ENCODE measurements at regions not wholly inside any gene's neighbourhood (a gene's known extent, or its start where the extent isn't known, plus 50 kb on each side); places are given as distances from the start of the nearest gene placed in this dataset.
"Not testable (repeated sequence)": the region's sequence is repeated elsewhere in the genome, so short reads cannot be mapped to it uniquely, and the experiment has no call there.

- Mint-ChIP-seq H3K9me3 (no peaks in the 10 kb centered on the region), H3K4me3 (no peak overlapping the region), H3K27ac (no peak overlapping the region), H3K4me1 (ENCODE audit: low read depth) (peaks cover 2% of the 10 kb centered on the region), H3K27me3 (ENCODE audit: low read depth) (peaks cover 24% of the 10 kb centered on the region), H3K36me3 (ENCODE audit: low read depth) (no peaks in the 10 kb centered on the region)
- CTCF ChIA-PET: no interaction called here
- no peak for DNase-seq
- intact Hi-C loops (cut with micrococcal nuclease): no loop called here
Measured at GRCh38 chr4:154125340-154125739, 336.5 kb upstream of the SFRP2 start.

- H3K27ac Mint-ChIP-seq: no peak overlapping the region
- intact Hi-C loops (cut with micrococcal nuclease): no loop called here
- CTCF ChIA-PET: no interaction called here
- DNase-seq: no peak
- H3K27me3 Mint-ChIP-seq (ENCODE audit: low read depth): peaks cover 24% of the 10 kb centered on the region
- no peaks in the 10 kb centered on the region for H3K9me3 Mint-ChIP-seq
- H3K4me1 Mint-ChIP-seq (ENCODE audit: low read depth): peaks cover 2% of the 10 kb centered on the region
- no peak overlapping the region for H3K4me3 Mint-ChIP-seq
- H3K36me3 Mint-ChIP-seq (ENCODE audit: low read depth): no peaks in the 10 kb centered on the region
Measured at GRCh38 chr4:154124539-154125255, 335.8 kb upstream of the SFRP2 start.

GRCh38 chr4:154123897-154124296 is 335.0 kb upstream of the SFRP2 start:
- H3K27ac Mint-ChIP-seq: no peak overlapping the region
- peaks cover 2% of the 10 kb centered on the region for H3K4me1 Mint-ChIP-seq (ENCODE audit: low read depth)
- H3K9me3 Mint-ChIP-seq: no peaks in the 10 kb centered on the region
- CTCF ChIA-PET: no interaction called here
- H3K4me3 Mint-ChIP-seq: no peak overlapping the region
- no peak for DNase-seq
- no peaks in the 10 kb centered on the region for H3K36me3 Mint-ChIP-seq (ENCODE audit: low read depth)
- H3K27me3 Mint-ChIP-seq (ENCODE audit: low read depth): peaks cover 25% of the 10 kb centered on the region
- intact Hi-C loops (cut with micrococcal nuclease): no loop called here

GRCh38 chr4:154120690-154121345 is 331.9 kb upstream of the SFRP2 start:
- no peak overlapping the region for H3K27ac Mint-ChIP-seq
- H3K27me3 Mint-ChIP-seq (ENCODE audit: low read depth): peaks cover 19% of the 10 kb centered on the region
- intact Hi-C loops (cut with micrococcal nuclease): no loop called here
- no peak for DNase-seq
- H3K4me1 Mint-ChIP-seq (ENCODE audit: low read depth): peaks cover 2% of the 10 kb centered on the region
- H3K4me3 Mint-ChIP-seq: no peak overlapping the region
- H3K9me3 Mint-ChIP-seq: no peaks in the 10 kb centered on the region
- CTCF ChIA-PET: no interaction called here
- no peaks in the 10 kb centered on the region for H3K36me3 Mint-ChIP-seq (ENCODE audit: low read depth)

GRCh38 chr4:154120006-154120676 is 331.3 kb upstream of the SFRP2 start:
- DNase-seq: no peak
- H3K36me3 Mint-ChIP-seq (ENCODE audit: low read depth): no peaks in the 10 kb centered on the region
- no peaks in the 10 kb centered on the region for H3K9me3 Mint-ChIP-seq
- H3K27me3 Mint-ChIP-seq (ENCODE audit: low read depth): peaks cover 16% of the 10 kb centered on the region
- H3K27ac Mint-ChIP-seq: no peak overlapping the region
- H3K4me3 Mint-ChIP-seq: no peak overlapping the region
- peaks cover 2% of the 10 kb centered on the region for H3K4me1 Mint-ChIP-seq (ENCODE audit: low read depth)
- intact Hi-C loops (cut with micrococcal nuclease): no loop called here
- CTCF ChIA-PET: no interaction called here

GRCh38 chr4:154119317-154119716 is 330.4 kb upstream of the SFRP2 start:
- no peak for DNase-seq
- no peak overlapping the region for H3K4me3 Mint-ChIP-seq
- H3K36me3 Mint-ChIP-seq (ENCODE audit: low read depth): no peaks in the 10 kb centered on the region
- no peaks in the 10 kb centered on the region for H3K4me1 Mint-ChIP-seq (ENCODE audit: low read depth)
- CTCF ChIA-PET: no interaction called here
- intact Hi-C loops (cut with micrococcal nuclease): no loop called here
- H3K27me3 Mint-ChIP-seq (ENCODE audit: low read depth): peaks cover 15% of the 10 kb centered on the region
- no peak overlapping the region for H3K27ac Mint-ChIP-seq
- no peaks in the 10 kb centered on the region for H3K9me3 Mint-ChIP-seq

- CTCF ChIA-PET; H3K4me3 Mint-ChIP-seq; H3K9me3 Mint-ChIP-seq; H3K27ac Mint-ChIP-seq; H3K4me1 Mint-ChIP-seq (ENCODE audit: low read depth); intact Hi-C loops (cut with micrococcal nuclease); H3K36me3 Mint-ChIP-seq (ENCODE audit: low read depth); DNase-seq: not testable (repeated sequence)
- H3K27me3 Mint-ChIP-seq (ENCODE audit: low read depth): peaks cover 11% of the 10 kb centered on the region
Measured at GRCh38 chr4:154117726-154118125, 328.8 kb upstream of the SFRP2 start.

- DNase-seq: no peak
- Mint-ChIP-seq H3K4me3 (no peak overlapping the region), H3K4me1 (ENCODE audit: low read depth) (no peaks in the 10 kb centered on the region), H3K27ac (no peak overlapping the region), H3K9me3 (peaks cover 3% of the 10 kb centered on the region), H3K36me3 (ENCODE audit: low read depth) (no peaks in the 10 kb centered on the region), H3K27me3 (ENCODE audit: low read depth) (peaks cover 18% of the 10 kb centered on the region)
- intact Hi-C loops (cut with micrococcal nuclease): no loop called here
- CTCF ChIA-PET: no interaction called here
Measured at GRCh38 chr4:154107337-154107736, 318.5 kb upstream of the SFRP2 start.

- Mint-ChIP-seq H3K4me1 (ENCODE audit: low read depth) (no peaks in the 10 kb centered on the region), H3K27me3 (ENCODE audit: low read depth) (peaks cover 6% of the 10 kb centered on the region), H3K36me3 (ENCODE audit: low read depth) (no peaks in the 10 kb centered on the region), H3K27ac (no peak overlapping the region), H3K9me3 (no peaks in the 10 kb centered on the region), H3K4me3 (no peak overlapping the region)
- DNase-seq: no peak
- intact Hi-C loops (cut with micrococcal nuclease): no loop called here
- CTCF ChIA-PET: no interaction called here
Measured at GRCh38 chr4:154088741-154089140, 299.9 kb upstream of the SFRP2 start.

- peaks cover 2% of the 10 kb centered on the region for H3K27me3 Mint-ChIP-seq (ENCODE audit: low read depth)
- H3K4me1 Mint-ChIP-seq (ENCODE audit: low read depth): no peaks in the 10 kb centered on the region
- no peaks in the 10 kb centered on the region for H3K36me3 Mint-ChIP-seq (ENCODE audit: low read depth)
- no peak for DNase-seq
- CTCF ChIA-PET: interaction anchor here (0.9 kb wide), 1 partner anchor 11 kb away, joined by 4 read pairs; no protein-coding TSS in a partner anchor
- intact Hi-C loops (cut with micrococcal nuclease): no loop called here
- H3K4me3 Mint-ChIP-seq: no peak overlapping the region
- no peaks in the 10 kb centered on the region for H3K9me3 Mint-ChIP-seq
- no peak overlapping the region for H3K27ac Mint-ChIP-seq
Measured at GRCh38 chr4:154086247-154086646, 297.4 kb upstream of the SFRP2 start.

GRCh38 chr4:154084864-154085263 is 296.0 kb upstream of the SFRP2 start:
- Mint-ChIP-seq H3K36me3 (ENCODE audit: low read depth) (no peaks in the 10 kb centered on the region), H3K27ac (no peak overlapping the region), H3K27me3 (ENCODE audit: low read depth) (peaks cover 2% of the 10 kb centered on the region), H3K4me1 (ENCODE audit: low read depth) (no peaks in the 10 kb centered on the region), H3K4me3 (no peak overlapping the region), H3K9me3 (no peaks in the 10 kb centered on the region)
- DNase-seq: no peak
- intact Hi-C loops (cut with micrococcal nuclease): loop anchor here (5.0 kb wide), 1 partner anchor 293 kb away; no protein-coding TSS in a partner anchor
- CTCF ChIA-PET: no interaction called here

GRCh38 chr4:154082760-154083535 is 294.1 kb upstream of the SFRP2 start:
- no peaks in the 10 kb centered on the region for H3K4me1 Mint-ChIP-seq (ENCODE audit: low read depth)
- no peak overlapping the region for H3K4me3 Mint-ChIP-seq
- no peaks in the 10 kb centered on the region for H3K9me3 Mint-ChIP-seq
- intact Hi-C loops (cut with micrococcal nuclease): loop anchor here (5.0 kb wide), 1 partner anchor 291 kb away; no protein-coding TSS in a partner anchor
- no peak overlapping the region for H3K27ac Mint-ChIP-seq
- CTCF ChIA-PET: interaction anchor here (0.6 to 1.5 kb wide), 3 partner anchors 12 to 288 kb away, joined by 3 to 4 read pairs (median 3); no protein-coding TSS in a partner anchor
- peaks cover 2% of the 10 kb centered on the region for H3K27me3 Mint-ChIP-seq (ENCODE audit: low read depth)
- H3K36me3 Mint-ChIP-seq (ENCODE audit: low read depth): no peaks in the 10 kb centered on the region
- peak; percentile 22 for DNase-seq

Data from activated naive CD4-positive, alpha-beta T cell treated with anti-CD3 and anti-CD28 coated beads for 36 hours (primary cell).